ENCODE measurements at regions not wholly inside any gene's neighbourhood (a gene's known extent, or its start where the extent isn't known, plus 50 kb on each side); places are given as distances from the start of the nearest gene placed in this dataset.

GRCh38 chr3:187982142-187982541 lies 171.8 kb upstream of the LPP start:
- Histone ChIP-seq H3K4ac (ENCODE audit: low read depth, low read length) (no peak overlapping the region), H3K4me1 (ENCODE audit: insufficient read depth, low read length) (0 out of 2 replicates have a peak, but pooled peaks cover 2% of the 10 kb centered on the region), H3K9me3 (ENCODE audit: control insufficient read depth, low read depth, low read length) (no peaks in the 10 kb centered on the region), H3K23me2 (ENCODE audit: insufficient read length, low read depth, low read length, poor library complexity, severe bottlenecking) (no peaks in the 10 kb centered on the region), H3K27ac (ENCODE audit: insufficient read length, low read depth, low read length) (no peak overlapping the region), H2BK20ac (ENCODE audit: low read depth, low read length, poor library complexity, severe bottlenecking) (no peak overlapping the region), H3K79me2 (ENCODE audit: insufficient read depth, low read length) (no peaks in the 10 kb centered on the region), H2BK12ac (ENCODE audit: insufficient read length, low read depth, low read length) (no peak overlapping the region), H3K27me3 (ENCODE audit: insufficient read depth, low read length) (no peaks in the 10 kb centered on the region), H4K91ac (ENCODE audit: insufficient read length, low read depth, low read length) (no peak overlapping the region), H2BK15ac (ENCODE audit: low read depth, low read length) (no peak overlapping the region), H3K23ac (ENCODE audit: insufficient read length, low read depth, low read length) (no peak overlapping the region), H3K79me1 (ENCODE audit: insufficient read depth, low read depth, low read length, poor library complexity, severe bottlenecking) (no peaks in the 10 kb centered on the region), H2BK120ac (ENCODE audit: low read depth, low read length, poor library complexity, severe bottlenecking) (no peak overlapping the region), H3T11ph (ENCODE audit: low read length) (no peak overlapping the region), H3K4me2 (ENCODE audit: insufficient read depth, insufficient read length, low read length) (no peak overlapping the region), H3K9ac (ENCODE audit: extremely low read depth, insufficient read length, low read length) (no peak overlapping the region), H2AK5ac (ENCODE audit: insufficient read length, low read length) (no peak overlapping the region), H4K20me1 (ENCODE audit: control insufficient read depth, insufficient read depth, insufficient read length) (no peaks in the 10 kb centered on the region), H2AFZ (ENCODE audit: low read length) (no peak overlapping the region), H4K8ac (replicated peaks; ENCODE audit: insufficient read length, low read depth, low read length) (no peak overlapping the region), H2BK5ac (ENCODE audit: insufficient read length, low read length) (no peak overlapping the region), H3K18ac (ENCODE audit: insufficient read length, low read depth, low read length) (no peak overlapping the region), H3K56ac (ENCODE audit: insufficient read length, low read depth, low read length) (no peak overlapping the region), H4K5ac (ENCODE audit: insufficient read length, low read depth, low read length) (no peak overlapping the region), H3K14ac (ENCODE audit: insufficient read depth, low read length) (no peak overlapping the region)
- no peak for TF ChIP-seq CTCF (conservative IDR thresholded peaks at IDR 0.05)
- peaks cover 3 to 10% (median 4%) of the 10 kb centered on the region in 3 experiments; a peak in 5 of 7 replicates for H3K36me3 Mint-ChIP-seq (ENCODE audit: insufficient read depth in 1 of 3, low read depth in 3 of 3)
- DNase-seq, result no peak
- H3K4me3 Mint-ChIP-seq, result no peak overlapping the region; a peak in 1 of 5 replicates
- H3K27me3 Mint-ChIP-seq (ENCODE audit: low read depth), result no peaks in the 10 kb centered on the region
- peaks cover 5% of the 10 kb centered on the region in 2 experiments for H3K9me3 Mint-ChIP-seq
- no CpG with 5 or more reads among the region's 3 CpGs for WGBS (ENCODE audit: extremely low coverage, insufficient read length, low lambda C conversion rate)
- H3K4me1 Mint-ChIP-seq, result no peaks in the 10 kb centered on the region
- no peak overlapping the region; a peak in 1 of 7 replicates for H3K27ac Mint-ChIP-seq

Measured in H9 (cell line).